COLO829 (cell line): ENCODE measurements at regions not wholly inside any gene's neighbourhood (a gene's known extent, or its start where the extent isn't known, plus 50 kb on each side); places are given as distances from the start of the nearest gene placed in this dataset.
A peak's percentile ranks its signal among the peaks of the same experiment; 100 is the strongest.
"Not testable (repeated sequence)": the region's sequence is repeated elsewhere in the genome, so short reads cannot be mapped to it uniquely, and the experiment has no call there.

Source experiments
- DNase-seq: peaks from one replicate; pipeline ENCODE4 v3.0.0; 2012; ENCODE audit warnings: low spot score

- DNase-seq: no peak
Observed at GRCh38 chrX:18102006-18102405, 118.7 kb downstream of the BEND2 start.

DNA sequence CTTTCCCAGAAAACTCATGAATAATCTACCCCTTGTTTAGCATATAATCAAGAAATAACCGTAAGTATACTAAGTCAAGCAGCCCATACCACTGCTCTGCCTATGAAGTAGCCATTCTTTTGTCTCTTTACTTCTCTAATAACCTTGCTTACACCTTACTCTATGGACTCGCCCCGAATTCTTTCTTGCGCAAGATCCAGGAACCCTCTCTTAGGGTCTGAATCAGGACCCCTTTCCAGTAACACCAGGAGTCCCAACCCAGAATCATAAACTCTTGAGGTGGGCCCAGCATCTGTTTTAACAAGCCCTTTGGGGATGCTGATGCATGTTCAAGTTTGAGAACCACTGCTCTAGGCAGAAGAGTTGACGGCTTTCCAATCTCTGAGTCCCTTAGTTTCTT lies 119.6 kb downstream of the BEND2 start:
- DNase-seq: no peak

- DNase-seq: no peak
Observed at GRCh38 chrX:18099745-18100144, 120.9 kb downstream of the BEND2 start.

- DNase-seq: no peak
Observed at GRCh38 chrX:18098763-18099162, 121.9 kb downstream of the BEND2 start.

GRCh38 chrX:18076434-18076833 lies 144.3 kb downstream of the BEND2 start:
- DNase-seq: no peak

- no peak for DNase-seq
Observed at GRCh38 chrX:18075603-18076002, 145.1 kb downstream of the BEND2 start.

DNA sequence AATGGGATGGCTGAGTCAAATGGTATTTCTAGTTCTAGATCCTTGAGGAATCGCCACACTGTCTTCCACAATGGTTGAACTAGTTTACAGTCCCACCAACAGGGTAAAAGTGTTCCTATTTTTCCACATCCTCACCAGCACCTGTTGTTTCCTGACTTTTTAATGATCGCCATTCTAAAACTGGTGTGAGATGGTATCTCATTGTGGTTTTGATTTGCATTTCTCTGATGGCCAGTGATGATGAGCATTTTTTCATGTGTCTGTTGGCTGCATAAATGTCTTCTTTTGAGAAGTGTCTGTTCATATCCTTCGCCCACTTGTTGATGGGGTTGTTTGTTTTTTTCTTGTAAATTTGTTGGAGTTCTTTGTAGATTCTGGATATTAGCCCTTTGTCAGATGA lies 152.6 kb downstream of the BEND2 start:
- not testable (repeated sequence) for DNase-seq

DNA sequence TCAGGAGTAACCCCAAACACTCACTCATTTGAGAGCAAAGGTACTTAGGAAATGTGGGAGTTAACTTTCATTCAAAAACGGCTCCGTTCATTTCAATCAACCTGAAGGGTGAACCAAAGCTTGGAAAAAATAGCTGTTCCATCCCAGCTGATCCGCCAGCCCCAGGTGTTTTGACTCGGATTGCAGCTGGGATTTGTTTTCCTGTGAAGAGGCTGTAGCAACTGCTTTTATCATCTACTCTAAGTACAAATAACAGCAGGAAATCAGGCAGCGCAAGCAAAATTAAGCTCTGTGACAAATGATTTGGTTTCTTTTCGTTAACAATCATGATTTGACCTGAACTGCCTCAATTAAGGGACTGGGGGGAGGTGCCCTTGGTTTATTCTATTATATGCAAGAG lies 154.7 kb downstream of the BEND2 start:
- DNase-seq: no peak

GRCh38 chrX:18051690-18052089 lies 169.0 kb downstream of the BEND2 start:
- DNase-seq: no peak

- no peak for DNase-seq
Observed at GRCh38 chrX:18047491-18047890, 173.2 kb downstream of the BEND2 start.

- DNase-seq: no peak
Observed at GRCh38 chrX:18045436-18045835, 175.2 kb downstream of the BEND2 start.

- DNase-seq: no peak
Observed at GRCh38 chrX:18042776-18043175, 177.9 kb downstream of the BEND2 start.

- DNase-seq: no peak
Observed at GRCh38 chrX:18041656-18042055, 179.0 kb downstream of the BEND2 start.

DNA sequence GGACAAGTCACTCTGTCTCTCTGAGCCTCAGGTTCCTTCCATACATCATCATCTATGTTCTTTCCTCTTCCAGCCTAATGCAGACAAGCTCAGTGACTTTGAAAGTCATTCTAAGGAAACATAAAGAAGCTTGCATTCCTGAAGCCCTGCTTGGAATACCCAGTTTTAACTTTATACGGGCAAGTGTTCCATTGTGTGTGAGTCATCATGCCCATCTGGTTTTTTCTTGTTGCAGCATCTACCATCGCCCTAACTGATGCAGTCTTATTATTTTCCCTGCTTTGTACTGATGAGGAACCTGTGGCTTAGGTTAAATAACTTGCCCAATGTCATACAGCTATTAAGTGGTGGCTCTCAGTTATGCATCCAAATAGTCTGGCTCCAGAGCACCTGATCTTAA lies 177.9 kb upstream of the RAI2 start:
- no peak for DNase-seq

DNA sequence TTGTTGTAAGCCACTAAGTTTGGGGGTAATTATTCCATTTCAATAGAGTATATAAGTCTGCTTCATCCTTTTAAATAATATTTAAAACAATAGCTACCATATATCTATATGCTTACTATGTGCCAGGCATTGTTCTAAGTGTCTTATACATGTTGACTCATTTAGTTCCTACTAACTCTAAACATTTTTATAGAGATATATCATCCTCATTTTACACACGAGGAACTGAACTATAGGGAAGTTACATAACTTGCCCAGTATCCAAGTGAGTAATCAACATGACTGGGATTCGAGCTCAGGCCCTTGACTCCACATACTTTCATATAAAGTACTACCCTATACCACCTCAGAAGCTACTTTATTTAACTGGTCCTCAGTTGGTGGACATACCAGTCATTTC lies 175.3 kb upstream of the RAI2 start:
- no peak for DNase-seq

DNA sequence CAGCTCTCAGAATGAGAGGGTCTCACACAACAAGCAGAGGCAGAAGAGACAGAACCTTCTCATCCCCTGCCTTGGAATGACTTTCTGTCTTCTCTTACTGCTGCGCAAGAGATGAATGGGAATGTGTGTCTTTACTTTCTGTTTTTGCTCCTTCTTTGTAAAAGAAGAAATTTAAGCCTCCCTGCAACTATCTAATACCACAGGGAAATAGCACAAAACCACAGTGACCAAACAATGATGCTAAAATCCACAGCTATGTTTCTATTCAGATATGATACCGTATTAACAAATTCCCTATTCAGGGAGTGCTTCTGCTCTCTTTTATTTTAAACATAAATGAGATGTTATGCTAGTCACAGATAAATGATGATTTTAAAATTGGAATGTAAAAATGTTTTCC lies 173.8 kb upstream of the RAI2 start:
- no peak for DNase-seq

- no peak for DNase-seq
Observed at GRCh38 chrX:18034504-18034903, 173.4 kb upstream of the RAI2 start.

- no peak for DNase-seq
Observed at GRCh38 chrX:18032486-18033221, 171.6 kb upstream of the RAI2 start.

GRCh38 chrX:18031726-18032375 lies 170.8 kb upstream of the RAI2 start:
- no peak for DNase-seq

- DNase-seq: not testable (repeated sequence)
Observed at GRCh38 chrX:18030656-18031055, 169.6 kb upstream of the RAI2 start.

DNA sequence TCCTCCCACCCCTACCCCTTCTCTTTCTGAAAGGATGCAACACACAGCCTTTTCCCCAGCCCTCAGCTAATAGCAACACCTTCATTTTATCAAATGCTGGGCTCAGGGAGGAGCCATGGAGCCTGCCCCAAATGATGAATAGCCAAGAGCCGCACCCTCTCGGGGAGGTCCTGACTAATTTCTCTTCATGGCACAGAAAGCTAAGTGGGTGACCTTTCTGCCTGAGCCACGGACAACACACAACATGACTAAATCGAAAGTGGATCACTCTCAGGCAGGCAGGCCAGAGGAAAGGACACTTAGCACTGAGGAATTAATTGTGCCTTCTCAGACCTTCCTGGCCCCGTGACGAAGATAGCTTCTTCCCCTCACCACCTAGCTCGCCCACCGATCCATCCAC lies 165.1 kb upstream of the RAI2 start:
- DNase-seq: peak; percentile 1

DNA sequence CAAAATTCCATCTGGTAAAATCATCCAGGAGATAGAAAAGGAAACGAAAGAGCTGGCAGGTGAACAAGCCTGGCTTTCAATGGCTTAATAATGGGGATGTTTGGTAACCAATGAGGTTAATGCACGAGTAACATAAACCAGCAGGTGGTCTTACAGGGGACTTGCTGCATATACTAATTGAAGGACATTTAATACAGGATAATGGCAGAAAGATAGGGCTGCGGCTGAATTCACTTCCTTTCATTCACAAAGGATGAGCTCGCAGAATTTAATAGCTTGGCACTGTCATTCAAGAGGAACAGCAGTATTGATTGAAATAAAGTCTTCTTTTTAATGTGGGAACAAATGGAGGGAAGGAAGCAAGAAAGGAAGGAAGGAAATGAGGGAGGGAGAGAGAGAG lies 156.3 kb upstream of the RAI2 start:
- DNase-seq: no peak

GRCh38 chrX:18016941-18017340 lies 155.8 kb upstream of the RAI2 start:
- DNase-seq: no peak

DNA sequence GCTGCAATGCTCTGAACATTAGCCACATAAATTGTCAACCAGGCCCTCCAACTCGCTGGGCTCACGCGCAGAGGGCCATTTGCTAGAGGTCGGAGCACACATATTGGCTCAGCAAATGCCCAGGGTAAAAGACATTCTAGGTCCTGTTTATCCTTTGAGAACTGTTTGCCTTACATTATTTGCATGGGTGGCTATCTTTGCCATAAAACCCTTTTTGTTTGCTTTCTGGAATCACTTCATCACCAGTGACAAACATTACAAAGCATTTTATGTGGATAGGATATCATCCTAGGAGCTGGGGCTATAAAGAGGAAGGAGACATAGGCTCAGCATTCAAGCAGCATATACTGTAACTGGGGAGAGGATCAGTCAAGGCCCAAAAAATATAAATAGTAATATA lies 149.2 kb upstream of the RAI2 start:
- no peak for DNase-seq
